Upper lobe of left lung (tissue), 4 donors: ENCODE measurements at regions not wholly inside any gene's neighbourhood (a gene's known extent, or its start where the extent isn't known, plus 50 kb on each side); places are given as distances from the start of the nearest gene placed in this dataset.

Experiments
- EP300 ChIP-seq, 4 donors: sonication (generic); formaldehyde crosslinking; IDR thresholded peaks; one replicate each; pipeline ENCODE4 v1.5.1; 2017; ENCODE audit warnings: antibody characterized with exemption in 4 of 4, control low read depth in 2 of 4
- TF ChIP-seq, protein P1 (sequence below), 6 experiments: fragments of 450-650 bp in 4 of 6; fragments of 200-600 bp in 2 of 6; sonication (generic) in 2 of 6; IDR thresholded peaks; one replicate each; pipeline ENCODE4 v1.5.1; 2016 to 2019; ENCODE audit warnings: antibody characterized with exemption in 6 of 6

- TF ChIP-seq, protein P1, sequence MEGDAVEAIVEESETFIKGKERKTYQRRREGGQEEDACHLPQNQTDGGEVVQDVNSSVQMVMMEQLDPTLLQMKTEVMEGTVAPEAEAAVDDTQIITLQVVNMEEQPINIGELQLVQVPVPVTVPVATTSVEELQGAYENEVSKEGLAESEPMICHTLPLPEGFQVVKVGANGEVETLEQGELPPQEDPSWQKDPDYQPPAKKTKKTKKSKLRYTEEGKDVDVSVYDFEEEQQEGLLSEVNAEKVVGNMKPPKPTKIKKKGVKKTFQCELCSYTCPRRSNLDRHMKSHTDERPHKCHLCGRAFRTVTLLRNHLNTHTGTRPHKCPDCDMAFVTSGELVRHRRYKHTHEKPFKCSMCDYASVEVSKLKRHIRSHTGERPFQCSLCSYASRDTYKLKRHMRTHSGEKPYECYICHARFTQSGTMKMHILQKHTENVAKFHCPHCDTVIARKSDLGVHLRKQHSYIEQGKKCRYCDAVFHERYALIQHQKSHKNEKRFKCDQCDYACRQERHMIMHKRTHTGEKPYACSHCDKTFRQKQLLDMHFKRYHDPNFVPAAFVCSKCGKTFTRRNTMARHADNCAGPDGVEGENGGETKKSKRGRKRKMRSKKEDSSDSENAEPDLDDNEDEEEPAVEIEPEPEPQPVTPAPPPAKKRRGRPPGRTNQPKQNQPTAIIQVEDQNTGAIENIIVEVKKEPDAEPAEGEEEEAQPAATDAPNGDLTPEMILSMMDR (IDR thresholded peaks at IDR 0.05) = no peak
- no peak for TF ChIP-seq EP300 (IDR thresholded peaks at IDR 0.05)
Observed at GRCh38 chr11:32331792-32332191, 103.5 kb downstream of the WT1 start.
